HepG2 (cell line): ENCODE measurements at regions not wholly inside any gene's neighbourhood (a gene's known extent, or its start where the extent isn't known, plus 50 kb on each side); places are given as distances from the start of the nearest gene placed in this dataset.

ENCODE experiments used
- ATAD3A ChIP-seq: sonication (generic); formaldehyde crosslinking; IDR thresholded peaks from 2 replicates; pipeline ENCODE4 v1.4.0; 2020; ENCODE audit warnings: missing genetic modification reagents
- DMAP1 ChIP-seq: IDR thresholded peaks from 2 replicates; pipeline ENCODE4 v1.6.1; 2016
- EED ChIP-seq: sonication (generic); formaldehyde crosslinking; IDR thresholded peaks from 2 replicates; pipeline ENCODE4 v1.5.0; 2020; ENCODE audit warnings: mild to moderate bottlenecking, missing genetic modification reagents
- FOXK1 ChIP-seq: sonication (generic); formaldehyde crosslinking; IDR thresholded peaks from 2 replicates; pipeline ENCODE4 v1.4.0; 2020; ENCODE audit warnings: low read depth, missing genetic modification reagents, borderline replicate concordance
- GATAD1 ChIP-seq: IDR thresholded peaks from 2 replicates; pipeline ENCODE4 v1.6.1; 2016; ENCODE audit warnings: missing genetic modification reagents, missing compliant biosample characterization
- HDAC1 ChIP-seq: sonication (generic); formaldehyde crosslinking; IDR thresholded peaks from 2 replicates; pipeline ENCODE4 v1.5.1; 2020; ENCODE audit warnings: mild to moderate bottlenecking, missing genetic modification reagents
- HNRNPH1 ChIP-seq: fragments of 200-400 bp; formaldehyde crosslinking; optimal IDR thresholded peaks from 2 replicates; pipeline ENCODE3; 2017; ENCODE audit warnings: mild to moderate bottlenecking, low read depth, low read length
- KLF16 ChIP-seq, 2 experiments: sonication (generic) in 1 of 2; formaldehyde crosslinking in 1 of 2; IDR thresholded peaks; 2 replicates each; pipeline versions ENCODE4 v1.6.1 to v1.8.0; 2016 to 2023; ENCODE audit warnings: missing genetic modification reagents in 2 of 2, missing compliant biosample characterization in 1 of 2
- MAFK ChIP-seq, 2 experiments: IDR thresholded peaks in 1 of 2; conservative IDR thresholded peaks in 1 of 2; 2 replicates each; pipeline ENCODE4 v1.6.1; 2011; ENCODE audit warnings: improper control_type of control experiment in 2 of 2, low read length in 2 of 2
- NFKB2 ChIP-seq: sonication (generic); formaldehyde crosslinking; IDR thresholded peaks from 2 replicates; pipeline ENCODE4 v1.4.0; 2020; ENCODE audit warnings: missing genetic modification reagents, borderline replicate concordance
- NFKBIZ ChIP-seq: IDR thresholded peaks from 2 replicates; pipeline ENCODE4 v1.6.1; 2018; ENCODE audit warnings: missing genetic modification reagents, missing compliant biosample characterization
- TAF1 ChIP-seq: sonication (generic); formaldehyde crosslinking; IDR thresholded peaks from 2 replicates; pipeline ENCODE4 v1.4.0; 2020; ENCODE audit warnings: missing genetic modification reagents
- TBP ChIP-seq: sonication (generic); formaldehyde crosslinking; IDR thresholded peaks from 2 replicates; pipeline ENCODE4 v1.5.0; 2020; ENCODE audit warnings: missing genetic modification reagents
- ZNF121 ChIP-seq: sonication (generic); formaldehyde crosslinking; IDR thresholded peaks from 2 replicates; pipeline ENCODE4 v1.5.0; 2020; ENCODE audit warnings: mild to moderate bottlenecking, missing genetic modification reagents
- ZNF382 ChIP-seq: sonication (generic); formaldehyde crosslinking; IDR thresholded peaks from 2 replicates; pipeline ENCODE4 v1.5.0; 2020; ENCODE audit warnings: missing genetic modification reagents, mild to moderate bottlenecking, borderline replicate concordance
- ZNF460 ChIP-seq: sonication (generic); formaldehyde crosslinking; IDR thresholded peaks from 2 replicates; pipeline ENCODE4 v1.5.1; 2020; ENCODE audit warnings: missing genetic modification reagents, mild to moderate bottlenecking, borderline replicate concordance
- ZNF556 ChIP-seq: sonication (generic); formaldehyde crosslinking; IDR thresholded peaks from 2 replicates; pipeline ENCODE4 v1.4.0; 2020; ENCODE audit warnings: mild to moderate bottlenecking, missing genetic modification reagents, borderline replicate concordance
- ZNF564 ChIP-seq: sonication (generic); formaldehyde crosslinking; IDR thresholded peaks from 2 replicates; pipeline ENCODE4 v1.8.1; 2023; ENCODE audit warnings: mild to moderate bottlenecking, missing genetic modification reagents
- ZNF570 ChIP-seq: sonication (generic); formaldehyde crosslinking; IDR thresholded peaks from 2 replicates; pipeline ENCODE4 v1.4.0; 2020; ENCODE audit warnings: mild to moderate bottlenecking, missing genetic modification reagents, borderline replicate concordance
- ZNF589 ChIP-seq: sonication (generic); formaldehyde crosslinking; conservative IDR thresholded peaks from 2 replicates; pipeline ENCODE4 v1.8.0; 2022; ENCODE audit warnings: mild to moderate bottlenecking, moderate library complexity, missing genetic modification reagents
- ZNF607 ChIP-seq: sonication (generic); formaldehyde crosslinking; IDR thresholded peaks from 2 replicates; pipeline ENCODE4 v1.5.1; 2020; ENCODE audit warnings: missing genetic modification reagents, mild to moderate bottlenecking, borderline replicate concordance
- ZNF7 ChIP-seq: IDR thresholded peaks from 2 replicates; pipeline ENCODE4 v1.6.1; 2016; ENCODE audit warnings: missing biosample characterization, missing genetic modification reagents
- TF ChIP-seq, protein P1 (sequence below): fragments of 450-650 bp; IDR thresholded peaks from 2 replicates; pipeline ENCODE4 v1.6.1; 2016
- TF ChIP-seq, protein P2 (sequence below): sonication (generic); formaldehyde crosslinking; IDR thresholded peaks from 2 replicates; pipeline ENCODE4 v1.5.0; 2020; ENCODE audit warnings: missing genetic modification reagents, mild to moderate bottlenecking, borderline replicate concordance
- TF ChIP-seq, protein P3 (sequence below): IDR thresholded peaks from 2 replicates; pipeline ENCODE4 v1.6.1; 2016; ENCODE audit warnings: missing compliant biosample characterization, missing genetic modification reagents, borderline replicate concordance
- TF ChIP-seq, protein P4 (sequence below): sonication (generic); formaldehyde crosslinking; conservative IDR thresholded peaks from 2 replicates; pipeline ENCODE4 v1.4.0; 2020; ENCODE audit warnings: missing genetic modification reagents
- TF ChIP-seq, protein P5 (sequence below): sonication (generic); formaldehyde crosslinking; IDR thresholded peaks from 2 replicates; pipeline ENCODE4 v1.8.0; 2022; ENCODE audit warnings: mild to moderate bottlenecking, missing genetic modification reagents, moderate library complexity

DNA sequence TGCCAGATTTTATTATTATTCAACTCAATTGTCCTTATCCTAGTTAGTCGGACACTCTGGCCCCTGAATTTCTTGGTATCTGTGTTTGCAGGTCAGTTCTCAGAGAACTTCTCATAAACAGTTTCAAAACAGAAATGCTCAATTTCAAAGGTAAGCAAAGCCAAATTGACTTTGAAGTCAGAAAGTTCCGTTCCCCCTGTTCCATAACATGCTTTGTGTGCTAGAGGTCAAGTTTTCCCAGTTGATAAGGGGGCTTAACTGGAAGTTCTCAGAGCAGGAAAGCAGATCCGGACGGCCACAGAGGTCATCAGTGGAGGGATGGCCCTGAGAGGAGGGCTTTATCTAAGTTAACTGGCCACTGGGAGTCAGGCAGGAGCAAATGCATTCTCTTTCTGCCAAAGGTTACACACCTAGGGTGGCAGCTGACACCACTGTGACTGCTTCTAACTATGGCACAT lies 417.2 kb downstream of the COG6 start (continued):
- TF ChIP-seq, protein P1, sequence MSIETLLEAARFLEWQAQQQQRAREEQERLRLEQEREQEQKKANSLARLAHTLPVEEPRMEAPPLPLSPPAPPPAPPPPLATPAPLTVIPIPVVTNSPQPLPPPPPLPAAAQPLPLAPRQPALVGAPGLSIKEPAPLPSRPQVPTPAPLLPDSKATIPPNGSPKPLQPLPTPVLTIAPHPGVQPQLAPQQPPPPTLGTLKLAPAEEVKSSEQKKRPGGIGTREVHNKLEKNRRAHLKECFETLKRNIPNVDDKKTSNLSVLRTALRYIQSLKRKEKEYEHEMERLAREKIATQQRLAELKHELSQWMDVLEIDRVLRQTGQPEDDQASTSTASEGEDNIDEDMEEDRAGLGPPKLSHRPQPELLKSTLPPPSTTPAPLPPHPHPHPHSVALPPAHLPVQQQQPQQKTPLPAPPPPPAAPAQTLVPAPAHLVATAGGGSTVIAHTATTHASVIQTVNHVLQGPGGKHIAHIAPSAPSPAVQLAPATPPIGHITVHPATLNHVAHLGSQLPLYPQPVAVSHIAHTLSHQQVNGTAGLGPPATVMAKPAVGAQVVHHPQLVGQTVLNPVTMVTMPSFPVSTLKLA, result no peak
- TF ChIP-seq, protein P2, sequence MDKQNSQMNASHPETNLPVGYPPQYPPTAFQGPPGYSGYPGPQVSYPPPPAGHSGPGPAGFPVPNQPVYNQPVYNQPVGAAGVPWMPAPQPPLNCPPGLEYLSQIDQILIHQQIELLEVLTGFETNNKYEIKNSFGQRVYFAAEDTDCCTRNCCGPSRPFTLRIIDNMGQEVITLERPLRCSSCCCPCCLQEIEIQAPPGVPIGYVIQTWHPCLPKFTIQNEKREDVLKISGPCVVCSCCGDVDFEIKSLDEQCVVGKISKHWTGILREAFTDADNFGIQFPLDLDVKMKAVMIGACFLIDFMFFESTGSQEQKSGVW, result no peak
- TF ChIP-seq ZNF570 (no peak), HNRNPH1 (no peak), ZNF121 (no peak), KLF16 (CRISPR knock-in tag; IDR thresholded peaks at IDR 0.05) (0 out of 4 replicates have a peak, but pooled peaks of 1 of the 2 experiments have one; percentile 42), HDAC1 (CRISPR knock-in tag) (peak; percentile 88), GATAD1 (CRISPR knock-in tag) (0 out of 2 replicates have a peak, but pooled peaks have one; percentile 42), TAF1 (no peak), FOXK1 (CRISPR knock-in tag) (peak; percentile 79; the same call in 1 of the 2 replicates), ZNF7 (no peak), MAFK (conservative IDR thresholded peaks at IDR 0.05 in 1 of 2, IDR thresholded peaks at IDR 0.05 in 1 of 2; ENCODE audit: low read length in 2 of 2) (no peak), ZNF607 (CRISPR knock-in tag) (no peak), ZNF589 (no peak), ZNF556 (CRISPR knock-in tag) (no peak; the same call in 1 of the 2 replicates), ATAD3A (CRISPR knock-in tag) (no peak), DMAP1 (CRISPR knock-in tag) (peak; percentile 60; the same call in 1 of the 2 replicates), ZNF382 (no peak), ZNF460 (CRISPR knock-in tag) (no peak), ZNF564 (CRISPR knock-in tag) (no peak; the same call in 1 of the 2 replicates), NFKB2 (CRISPR knock-in tag) (no peak), EED (CRISPR knock-in tag) (no peak), NFKBIZ (CRISPR knock-in tag) (peak; percentile 79; the same call in 1 of the 2 replicates), TBP (CRISPR knock-in tag) (no peak)
- TF ChIP-seq, protein P3, sequence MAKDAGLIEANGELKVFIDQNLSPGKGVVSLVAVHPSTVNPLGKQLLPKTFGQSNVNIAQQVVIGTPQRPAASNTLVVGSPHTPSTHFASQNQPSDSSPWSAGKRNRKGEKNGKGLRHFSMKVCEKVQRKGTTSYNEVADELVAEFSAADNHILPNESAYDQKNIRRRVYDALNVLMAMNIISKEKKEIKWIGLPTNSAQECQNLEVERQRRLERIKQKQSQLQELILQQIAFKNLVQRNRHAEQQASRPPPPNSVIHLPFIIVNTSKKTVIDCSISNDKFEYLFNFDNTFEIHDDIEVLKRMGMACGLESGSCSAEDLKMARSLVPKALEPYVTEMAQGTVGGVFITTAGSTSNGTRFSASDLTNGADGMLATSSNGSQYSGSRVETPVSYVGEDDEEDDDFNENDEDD (CRISPR knock-in tag), result peak; percentile 37; the same call in 1 of the 2 replicates
- TF ChIP-seq, protein P4, sequence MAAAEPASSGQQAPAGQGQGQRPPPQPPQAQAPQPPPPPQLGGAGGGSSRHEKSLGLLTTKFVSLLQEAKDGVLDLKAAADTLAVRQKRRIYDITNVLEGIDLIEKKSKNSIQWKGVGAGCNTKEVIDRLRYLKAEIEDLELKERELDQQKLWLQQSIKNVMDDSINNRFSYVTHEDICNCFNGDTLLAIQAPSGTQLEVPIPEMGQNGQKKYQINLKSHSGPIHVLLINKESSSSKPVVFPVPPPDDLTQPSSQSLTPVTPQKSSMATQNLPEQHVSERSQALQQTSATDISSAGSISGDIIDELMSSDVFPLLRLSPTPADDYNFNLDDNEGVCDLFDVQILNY, result no peak
- TF ChIP-seq, protein P5, sequence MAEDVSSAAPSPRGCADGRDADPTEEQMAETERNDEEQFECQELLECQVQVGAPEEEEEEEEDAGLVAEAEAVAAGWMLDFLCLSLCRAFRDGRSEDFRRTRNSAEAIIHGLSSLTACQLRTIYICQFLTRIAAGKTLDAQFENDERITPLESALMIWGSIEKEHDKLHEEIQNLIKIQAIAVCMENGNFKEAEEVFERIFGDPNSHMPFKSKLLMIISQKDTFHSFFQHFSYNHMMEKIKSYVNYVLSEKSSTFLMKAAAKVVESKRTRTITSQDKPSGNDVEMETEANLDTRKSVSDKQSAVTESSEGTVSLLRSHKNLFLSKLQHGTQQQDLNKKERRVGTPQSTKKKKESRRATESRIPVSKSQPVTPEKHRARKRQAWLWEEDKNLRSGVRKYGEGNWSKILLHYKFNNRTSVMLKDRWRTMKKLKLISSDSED (CRISPR knock-in tag), result no peak
